ENCODE measurements at regions not wholly inside any gene's neighbourhood (a gene's known extent, or its start where the extent isn't known, plus 50 kb on each side); places are given as distances from the start of the nearest gene placed in this dataset.

DNA sequence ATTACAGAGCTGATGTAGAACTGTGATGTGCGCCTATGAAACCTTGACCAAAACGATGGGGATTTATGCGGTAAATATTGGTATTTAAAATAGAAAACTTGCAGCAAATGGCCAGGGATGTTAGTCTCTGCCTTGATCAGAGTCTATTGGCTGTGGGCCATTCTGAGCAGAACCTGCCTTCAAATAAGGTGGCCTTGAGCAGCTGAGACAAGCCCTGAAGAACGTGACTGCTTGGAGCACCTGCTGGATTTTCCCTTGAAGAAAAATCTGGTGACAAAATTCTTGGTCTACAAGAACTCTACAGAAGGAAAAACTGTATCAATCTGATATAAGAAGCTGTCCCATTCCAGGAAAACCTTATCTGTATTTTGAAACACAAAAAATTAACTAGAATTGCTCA lies 820.1 kb upstream of the EPHA6 start (continued):
- TF ChIP-seq THAP7 (CRISPR knock-in tag; IDR thresholded peaks at IDR 0.05): no peak
- TF ChIP-seq IRF2 (CRISPR knock-in tag; IDR thresholded peaks at IDR 0.05): no peak
- TF ChIP-seq, protein P1, sequence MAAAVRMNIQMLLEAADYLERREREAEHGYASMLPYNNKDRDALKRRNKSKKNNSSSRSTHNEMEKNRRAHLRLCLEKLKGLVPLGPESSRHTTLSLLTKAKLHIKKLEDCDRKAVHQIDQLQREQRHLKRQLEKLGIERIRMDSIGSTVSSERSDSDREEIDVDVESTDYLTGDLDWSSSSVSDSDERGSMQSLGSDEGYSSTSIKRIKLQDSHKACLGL (CRISPR knock-in tag; IDR thresholded peaks at IDR 0.05; ENCODE audit: borderline replicate concordance, poor library complexity, severe bottlenecking): no peak
- no peak for TF ChIP-seq TAL1 (IDR thresholded peaks at IDR 0.05)
- no peak for TF ChIP-seq KHSRP (IDR thresholded peaks at IDR 0.05)
- TF ChIP-seq, protein P2, sequence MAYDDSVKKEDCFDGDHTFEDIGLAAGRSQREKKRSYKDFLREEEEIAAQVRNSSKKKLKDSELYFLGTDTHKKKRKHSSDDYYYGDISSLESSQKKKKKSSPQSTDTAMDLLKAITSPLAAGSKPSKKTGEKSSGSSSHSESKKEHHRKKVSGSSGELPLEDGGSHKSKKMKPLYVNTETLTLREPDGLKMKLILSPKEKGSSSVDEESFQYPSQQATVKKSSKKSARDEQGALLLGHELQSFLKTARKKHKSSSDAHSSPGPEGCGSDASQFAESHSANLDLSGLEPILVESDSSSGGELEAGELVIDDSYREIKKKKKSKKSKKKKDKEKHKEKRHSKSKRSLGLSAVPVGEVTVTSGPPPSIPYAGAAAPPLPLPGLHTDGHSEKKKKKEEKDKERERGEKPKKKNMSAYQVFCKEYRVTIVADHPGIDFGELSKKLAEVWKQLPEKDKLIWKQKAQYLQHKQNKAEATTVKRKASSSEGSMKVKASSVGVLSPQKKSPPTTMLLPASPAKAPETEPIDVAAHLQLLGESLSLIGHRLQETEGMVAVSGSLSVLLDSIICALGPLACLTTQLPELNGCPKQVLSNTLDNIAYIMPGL (CRISPR knock-in tag; IDR thresholded peaks at IDR 0.05): no peak
- no peak for TF ChIP-seq STAT5B (CRISPR knock-in tag; IDR thresholded peaks at IDR 0.05)
- TF ChIP-seq ZNF277 (CRISPR knock-in tag; IDR thresholded peaks at IDR 0.05; ENCODE audit: borderline replicate concordance): no peak

All from K562 (cell line).